Endothelial cell of umbilical vein (primary cell): ENCODE measurements at regions not wholly inside any gene's neighbourhood (a gene's known extent, or its start where the extent isn't known, plus 50 kb on each side); places are given as distances from the start of the nearest gene placed in this dataset.

ENCODE experiments used
- BruUV-seq: library from RNA; stranded (reverse); fragments of 400-500 nt; replicated peaks from 2 replicates; lab custom pipeline; 2021; lab: Mats Ljungman, UMichigan
- CTCF ChIA-PET: fragments of 300-600, 350-600 bp; sonication (Branson Sonifier 250); formaldehyde crosslinking; loops from one replicate; lab custom pipeline; 2021; ENCODE audit warnings: antibody characterized with exemption, inconsistent platforms; lab: Charles Lee
- POLR2A ChIA-PET: fragments of 300-600, 350-600 bp; sonication (Branson Sonifier 250); formaldehyde crosslinking; loops from one replicate; lab custom pipeline; 2021; ENCODE audit warnings: antibody characterized with exemption, inconsistent platforms; lab: Charles Lee
- DNase-seq: peaks from one replicate; pipeline ENCODE4 v3.0.0-alpha.2; 2011; ENCODE audit warnings: low read depth, low spot score
- FAIRE-seq: peaks from 2 replicates; lab custom pipeline; 2011; peaks lifted over from hg19 to GRCh38; lab: Jason Lieb, UNC
- H2AFZ ChIP-seq: 2 replicates; pipeline ENCODE4 v1.6.0; 2012; ENCODE audit warnings: low read depth, low read length, control low read depth, inconsistent platforms
- H3K27ac ChIP-seq: 2 replicates; pipeline ENCODE4 v1.5.1; 2011; ENCODE audit warnings: low read depth, mild to moderate bottlenecking, control low read depth, low read length, moderate library complexity; ENCODE audit not compliant: insufficient read depth
- H3K27me3 ChIP-seq, 2 experiments: 2 replicates each; pipeline versions ENCODE4 v1.6.0 to v1.6.1; 2011; ENCODE audit warnings: low read length in 2 of 2, mixed read lengths in 1 of 2; ENCODE audit not compliant: control insufficient read depth in 2 of 2, insufficient read depth in 2 of 2
- H3K36me3 ChIP-seq, 2 experiments: 2 replicates in 1 of 2; 3 replicates in 1 of 2; pipeline ENCODE4 v1.5.1; 2011; ENCODE audit warnings: low read length in 2 of 2, mild to moderate bottlenecking in 1 of 2, moderate library complexity in 1 of 2; ENCODE audit not compliant: control insufficient read depth in 2 of 2, insufficient read depth in 2 of 2; ENCODE audit errors: extremely low read depth in 1 of 2
- H3K4me1 ChIP-seq: 3 replicates; pipeline ENCODE4 v1.5.1; 2011; ENCODE audit warnings: mild to moderate bottlenecking, low read length; ENCODE audit not compliant: control insufficient read depth, insufficient read depth; ENCODE audit errors: extremely low read depth
- H3K4me2 ChIP-seq: 2 replicates; pipeline ENCODE4 v1.6.1; 2011; ENCODE audit warnings: low read length, control low read depth, mixed read lengths; ENCODE audit not compliant: insufficient read depth
- H3K4me3 ChIP-seq, 3 experiments: fragments of 200-600 bp in 1 of 3; sonication (generic), shearing (Covaris generic) in 1 of 3; replicated peaks in 1 of 3; 2 replicates each; pipeline ENCODE4 v1.5.1; 2011 to 2016; ENCODE audit warnings: control low read depth in 3 of 3, low read length in 3 of 3, mild to moderate bottlenecking in 2 of 3, inconsistent platforms in 1 of 3, low read depth in 1 of 3, moderate library complexity in 1 of 3; ENCODE audit not compliant: insufficient read depth in 1 of 3
- H3K79me2 ChIP-seq: 2 replicates; pipeline ENCODE4 v1.6.0; 2012; ENCODE audit warnings: low read length, inconsistent platforms; ENCODE audit not compliant: control insufficient read depth, insufficient read depth
- H3K9ac ChIP-seq: replicated peaks from 2 replicates; pipeline ENCODE3; 2011; ENCODE audit warnings: low read length, control low read depth; ENCODE audit not compliant: insufficient read depth; ENCODE audit errors: extremely low read depth
- H3K9me1 ChIP-seq: replicated peaks from 3 replicates; pipeline ENCODE4 v1.6.0; 2011; ENCODE audit warnings: mild to moderate bottlenecking, low read length; ENCODE audit not compliant: control insufficient read depth, insufficient read depth; ENCODE audit errors: extremely low read depth
- H3K9me3 ChIP-seq: replicated peaks from 2 replicates; pipeline ENCODE4 v1.5.1; 2012; ENCODE audit warnings: low read length, inconsistent platforms; ENCODE audit not compliant: control insufficient read depth, insufficient read depth
- H4K20me1 ChIP-seq: replicated peaks from 2 replicates; pipeline ENCODE3; 2011; ENCODE audit warnings: mild to moderate bottlenecking, low read length; ENCODE audit not compliant: control insufficient read depth, insufficient read depth; ENCODE audit errors: extremely low read depth
- CTCF ChIP-seq, 2 donors: IDR thresholded peaks; 1 replicate in 1 of 2; 2 replicates in 1 of 2; pipeline ENCODE4 v1.5.1; 2011; ENCODE audit warnings: low read length in 2 of 2, mild to moderate bottlenecking in 2 of 2, moderate library complexity in 2 of 2, control low read depth in 1 of 2, inconsistent platforms in 1 of 2, low read depth in 1 of 2; ENCODE audit not compliant: insufficient read depth in 1 of 2; ENCODE audit errors: extremely low read depth in 1 of 2
- FOS ChIP-seq: IDR thresholded peaks from 2 replicates; pipeline ENCODE4 v1.6.1; 2011; ENCODE audit warnings: mild to moderate bottlenecking, low read length, moderate library complexity, borderline replicate concordance; ENCODE audit not compliant: insufficient read depth
- GATA2 ChIP-seq: IDR thresholded peaks from 2 replicates; pipeline ENCODE4 v1.7.0; 2011; ENCODE audit warnings: low read depth, mild to moderate bottlenecking, moderate library complexity, mixed read lengths, low read length; ENCODE audit not compliant: insufficient read length, insufficient read depth
- JUN ChIP-seq: IDR thresholded peaks from 2 replicates; pipeline ENCODE4 v1.6.1; 2011; ENCODE audit warnings: borderline replicate concordance, low read depth; ENCODE audit not compliant: insufficient read length, insufficient read depth
- MAX ChIP-seq: IDR thresholded peaks from 2 replicates; pipeline ENCODE4 v1.6.1; 2011; ENCODE audit not compliant: insufficient read depth, insufficient read length
- MYC ChIP-seq: IDR thresholded peaks from one replicate; pipeline ENCODE4 v1.6.1; 2011; ENCODE audit warnings: mild to moderate bottlenecking, low read depth, low read length
- POLR2A ChIP-seq: IDR thresholded peaks from 2 replicates; pipeline ENCODE4 v1.6.1; 2012; ENCODE audit warnings: low read depth, mild to moderate bottlenecking, control low read depth, low read length
- dilution Hi-C: fragments of 300-500 bp; cut with MboI; formaldehyde crosslinking; loops from one replicate; pipeline ENCODE4 v1.15.0; 2019; ENCODE audit warnings: low sequenced_read_pairs; ENCODE audit not compliant: extremely low pct_ligation_motif_present
- intact Hi-C: fragments of 100-400 bp; cut with micrococcal nuclease; formaldehyde crosslinking; loops from one replicate; pipeline ENCODE4 v1.10.0; 2022

GRCh38 chrX:9327086-9327746 lies 137.6 kb upstream of the TBL1X start:
- Histone ChIP-seq H3K9ac (no peak overlapping the region), H3K27ac (no peak overlapping the region), H3K79me2 (no peaks in the 10 kb centered on the region), H2AFZ (no peak overlapping the region), H3K9me1 (no peaks in the 10 kb centered on the region), H3K4me2 (no peak overlapping the region), H4K20me1 (no peaks in the 10 kb centered on the region), H3K4me1 (no peaks in the 10 kb centered on the region), H3K36me3 (no peaks in the 10 kb centered on the region), H3K27me3 (no peaks in the 10 kb centered on the region), H3K9me3 (no peaks in the 10 kb centered on the region), H3K4me3 (no peak overlapping the region)
- intact Hi-C loops: no loop called here
- TF ChIP-seq MAX (no peak), MYC (no peak), CTCF (IDR thresholded peaks at IDR 0.05; ENCODE audit: extremely low read depth in 1 of 2, insufficient read depth in 1 of 2, low read depth in 1 of 2, low read length in 2 of 2) (no peak), FOS (no peak), JUN (no peak), POLR2A (no peak), GATA2 (no peak)
- no TSS peak for BruUV-seq
- dilution Hi-C loops: no loop called here
- ChIA-PET POLR2A (no interaction called here), CTCF (no interaction called here)
- FAIRE-seq: no peak
- no peak for DNase-seq
